Type B pancreatic cell (in vitro differentiated cells): ENCODE measurements at regions not wholly inside any gene's neighbourhood (a gene's known extent, or its start where the extent isn't known, plus 50 kb on each side); places are given as distances from the start of the nearest gene placed in this dataset.

ENCODE experiments used
- DNase-seq: peaks from one replicate; pipeline ENCODE4 v3.0.0; 2021; ENCODE audit warnings: mixed read lengths; ENCODE audit not compliant: unreplicated experiment; ENCODE audit errors: extremely low spot score
- H3K27ac Mint-ChIP-seq: 2 replicates; pipeline ENCODE4 v1.8.0; 2021; ENCODE audit warnings: mild to moderate bottlenecking, mixed read lengths
- H3K27me3 Mint-ChIP-seq: 2 replicates; pipeline ENCODE4 v1.8.0; 2021; ENCODE audit warnings: mixed read lengths
- H3K36me3 Mint-ChIP-seq: 2 replicates; pipeline ENCODE4 v1.8.0; 2021; ENCODE audit warnings: mixed read lengths
- H3K4me1 Mint-ChIP-seq: one replicate; pipeline ENCODE4 v1.8.0; 2021; ENCODE audit warnings: mixed read lengths; ENCODE audit not compliant: unreplicated experiment
- H3K4me3 Mint-ChIP-seq: 2 replicates; pipeline ENCODE4 v1.8.0; 2021; ENCODE audit warnings: mild to moderate bottlenecking, mixed read lengths
- H3K9me3 Mint-ChIP-seq: 2 replicates; pipeline ENCODE4 v1.8.0; 2021; ENCODE audit warnings: mixed read lengths
- TF ChIP-seq, protein P1 (sequence below): fragments of 200-600 bp; sonication (generic); conservative IDR thresholded peaks from 2 replicates; pipeline ENCODE4 v1.5.0; 2021; ENCODE audit warnings: antibody characterized with exemption, mild to moderate bottlenecking

DNA sequence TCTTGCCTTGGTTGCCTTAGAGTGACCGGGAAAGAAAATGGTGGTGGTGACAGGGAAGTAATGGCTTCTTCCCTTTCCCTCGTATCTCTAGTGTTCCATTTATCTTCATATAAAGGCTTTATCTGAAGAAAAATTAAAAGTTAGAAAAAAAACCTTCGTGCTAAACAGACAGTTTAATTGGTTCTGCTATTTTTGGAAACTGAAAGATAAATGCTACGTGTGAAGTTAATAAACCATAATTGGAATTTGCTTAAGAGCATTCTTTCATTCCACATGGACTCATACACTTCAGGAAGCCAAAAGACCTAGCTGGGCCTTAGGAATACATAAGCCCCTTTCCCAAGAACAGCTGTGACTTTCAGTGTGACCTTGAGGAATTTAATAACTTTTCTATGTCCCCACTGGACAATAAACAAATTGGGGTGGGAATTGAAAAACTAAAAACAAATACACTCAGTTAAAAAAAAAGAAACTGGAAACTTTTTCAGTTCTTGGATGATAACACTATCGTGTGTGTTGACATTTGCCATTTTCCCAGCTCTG lies 818.8 kb upstream of the WWC1 start:
- H3K4me3 Mint-ChIP-seq, result no peak overlapping the region
- DNase-seq, result no peak
- H3K4me1 Mint-ChIP-seq, result no peaks in the 10 kb centered on the region
- no peaks in the 10 kb centered on the region for H3K36me3 Mint-ChIP-seq
- H3K27ac Mint-ChIP-seq, result no peak overlapping the region
- no peaks in the 10 kb centered on the region for H3K9me3 Mint-ChIP-seq
- no peaks in the 10 kb centered on the region for H3K27me3 Mint-ChIP-seq
- TF ChIP-seq, protein P1, sequence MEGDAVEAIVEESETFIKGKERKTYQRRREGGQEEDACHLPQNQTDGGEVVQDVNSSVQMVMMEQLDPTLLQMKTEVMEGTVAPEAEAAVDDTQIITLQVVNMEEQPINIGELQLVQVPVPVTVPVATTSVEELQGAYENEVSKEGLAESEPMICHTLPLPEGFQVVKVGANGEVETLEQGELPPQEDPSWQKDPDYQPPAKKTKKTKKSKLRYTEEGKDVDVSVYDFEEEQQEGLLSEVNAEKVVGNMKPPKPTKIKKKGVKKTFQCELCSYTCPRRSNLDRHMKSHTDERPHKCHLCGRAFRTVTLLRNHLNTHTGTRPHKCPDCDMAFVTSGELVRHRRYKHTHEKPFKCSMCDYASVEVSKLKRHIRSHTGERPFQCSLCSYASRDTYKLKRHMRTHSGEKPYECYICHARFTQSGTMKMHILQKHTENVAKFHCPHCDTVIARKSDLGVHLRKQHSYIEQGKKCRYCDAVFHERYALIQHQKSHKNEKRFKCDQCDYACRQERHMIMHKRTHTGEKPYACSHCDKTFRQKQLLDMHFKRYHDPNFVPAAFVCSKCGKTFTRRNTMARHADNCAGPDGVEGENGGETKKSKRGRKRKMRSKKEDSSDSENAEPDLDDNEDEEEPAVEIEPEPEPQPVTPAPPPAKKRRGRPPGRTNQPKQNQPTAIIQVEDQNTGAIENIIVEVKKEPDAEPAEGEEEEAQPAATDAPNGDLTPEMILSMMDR, result no peak

DNA sequence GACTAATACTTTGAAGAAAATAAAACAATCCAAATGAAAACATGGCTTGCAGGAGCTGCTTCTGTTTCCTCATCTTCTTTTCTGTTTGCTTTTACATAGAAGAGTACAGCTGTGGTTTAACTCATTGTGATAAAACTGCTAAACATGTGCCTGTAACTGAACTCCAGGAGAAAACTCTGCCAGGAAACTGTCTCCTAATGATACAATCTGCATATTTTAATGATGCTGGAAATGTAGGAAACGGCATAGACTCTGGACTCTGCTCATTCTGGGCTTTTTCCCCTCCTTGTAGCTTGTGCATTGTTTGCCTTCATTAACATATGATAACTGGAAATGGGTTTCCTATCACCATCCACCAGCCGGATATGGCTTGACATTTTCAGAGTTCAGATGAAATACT lies 813.3 kb upstream of the WWC1 start:
- Mint-ChIP-seq H3K4me3 (no peak overlapping the region), H3K36me3 (no peaks in the 10 kb centered on the region), H3K27me3 (no peaks in the 10 kb centered on the region), H3K9me3 (no peaks in the 10 kb centered on the region), H3K27ac (no peak overlapping the region), H3K4me1 (peaks cover 5% of the 10 kb centered on the region)
- DNase-seq, result no peak
- TF ChIP-seq, protein P1, result no peak

DNA sequence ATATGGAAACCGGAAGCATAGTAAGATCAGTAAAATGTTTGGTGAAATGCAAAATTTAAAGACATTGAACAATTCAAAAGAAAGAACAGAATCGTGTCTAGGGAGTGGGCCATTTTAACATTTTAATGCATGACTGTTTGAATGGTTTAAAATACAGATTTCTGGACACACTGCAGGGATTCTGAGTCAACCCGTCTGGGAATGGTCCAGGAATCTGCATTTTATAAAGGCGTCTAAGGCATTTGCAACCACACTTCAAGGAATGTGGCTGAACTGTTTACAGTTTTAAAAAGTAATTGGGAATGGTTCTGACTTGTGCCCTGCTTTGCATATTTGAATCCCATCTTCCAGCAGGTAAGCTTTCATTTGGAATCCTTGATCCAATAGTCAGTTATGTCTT lies 811.7 kb upstream of the WWC1 start:
- H3K36me3 Mint-ChIP-seq, result no peaks in the 10 kb centered on the region
- no peak overlapping the region for H3K4me3 Mint-ChIP-seq
- no peak for DNase-seq
- TF ChIP-seq, protein P1, result no peak
- no peaks in the 10 kb centered on the region for H3K27me3 Mint-ChIP-seq
- H3K27ac Mint-ChIP-seq, result no peak overlapping the region
- H3K4me1 Mint-ChIP-seq, result peaks cover 6% of the 10 kb centered on the region
- no peaks in the 10 kb centered on the region for H3K9me3 Mint-ChIP-seq

DNA sequence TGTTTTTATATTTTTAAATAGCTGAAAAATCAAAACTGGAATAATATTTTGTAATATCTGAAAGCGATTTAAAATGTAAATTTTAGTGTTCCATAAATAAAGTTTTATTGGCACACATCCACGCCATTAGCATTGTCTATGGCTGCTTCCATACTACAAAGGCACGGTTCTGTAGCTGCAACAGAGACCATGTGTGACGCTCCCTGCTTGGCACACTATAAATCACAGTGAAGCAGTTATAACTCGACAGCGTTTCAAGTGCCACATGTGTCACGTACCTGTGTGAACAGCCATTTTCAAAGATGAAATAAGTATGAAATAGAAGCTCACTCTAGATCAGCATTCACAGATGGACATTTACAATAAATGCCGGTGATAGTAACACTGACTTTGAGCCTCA lies 810.1 kb upstream of the WWC1 start:
- TF ChIP-seq, protein P1, result no peak
- no peaks in the 10 kb centered on the region for H3K9me3 Mint-ChIP-seq
- H3K4me3 Mint-ChIP-seq, result no peak overlapping the region
- H3K27ac Mint-ChIP-seq, result no peak overlapping the region
- no peaks in the 10 kb centered on the region for H3K27me3 Mint-ChIP-seq
- no peaks in the 10 kb centered on the region for H3K36me3 Mint-ChIP-seq
- DNase-seq, result no peak
- H3K4me1 Mint-ChIP-seq, result peaks cover 15% of the 10 kb centered on the region

DNA sequence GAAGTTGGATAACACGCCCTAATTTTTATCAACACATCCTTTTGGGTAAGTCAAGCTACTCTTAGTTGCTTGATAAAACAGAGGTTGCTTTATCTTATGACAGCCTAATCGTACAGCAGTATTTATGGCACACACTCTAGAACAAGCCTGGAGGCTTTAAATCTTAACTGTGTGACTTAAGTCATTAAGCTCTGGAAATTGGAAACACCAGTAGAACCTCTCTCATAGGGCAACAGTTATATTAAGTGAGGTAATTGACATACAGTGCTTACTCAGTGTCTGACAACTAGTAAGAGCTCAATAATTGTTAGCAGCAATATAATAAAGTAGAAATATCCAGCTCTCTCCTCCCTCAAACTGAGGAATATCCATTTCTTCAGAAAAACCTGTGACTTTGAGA lies 808.9 kb upstream of the WWC1 start:
- no peaks in the 10 kb centered on the region for H3K9me3 Mint-ChIP-seq
- H3K36me3 Mint-ChIP-seq, result no peaks in the 10 kb centered on the region
- no peak for DNase-seq
- no peak overlapping the region for H3K4me3 Mint-ChIP-seq
- H3K27ac Mint-ChIP-seq, result no peak overlapping the region
- H3K27me3 Mint-ChIP-seq, result no peaks in the 10 kb centered on the region
- TF ChIP-seq, protein P1, result no peak
- H3K4me1 Mint-ChIP-seq, result peaks cover 15% of the 10 kb centered on the region
